ENCODE measurements at regions not wholly inside any gene's neighbourhood (a gene's known extent, or its start where the extent isn't known, plus 50 kb on each side); places are given as distances from the start of the nearest gene placed in this dataset.

DNA sequence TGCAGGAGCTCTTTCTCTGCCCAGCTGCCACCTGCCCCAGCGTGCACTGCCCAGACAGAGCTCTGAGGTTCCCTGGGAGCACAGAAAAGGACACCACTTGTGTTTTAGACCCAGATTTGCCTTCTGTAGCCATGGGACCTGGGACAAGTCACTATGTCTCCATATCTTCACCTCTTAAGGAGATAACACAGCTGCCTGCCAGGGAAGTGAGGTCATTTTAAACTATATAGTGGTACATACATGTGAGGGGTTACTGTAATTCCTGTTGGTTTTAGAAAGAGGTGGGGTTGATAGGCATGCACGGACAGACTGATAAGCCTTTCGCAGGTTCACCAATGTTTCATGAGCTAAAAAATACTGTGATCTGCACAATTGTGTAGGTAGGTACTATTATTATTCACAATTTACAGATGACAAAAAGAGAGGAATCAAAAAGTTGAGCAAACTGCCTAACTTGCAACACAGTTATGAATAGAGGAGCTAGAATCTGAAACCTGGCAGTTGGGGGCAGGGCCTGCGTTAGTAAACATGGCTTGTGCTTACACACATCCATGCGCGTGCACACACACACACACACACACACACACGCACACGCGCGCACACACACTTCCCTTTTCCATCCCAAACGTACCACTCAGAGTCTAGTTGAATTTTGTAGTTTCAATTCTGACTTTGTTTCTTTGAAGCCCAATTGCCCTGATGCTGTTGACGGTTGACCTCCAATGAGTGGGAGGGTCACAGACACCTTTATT lies 193.6 kb downstream of the FAM43A start:
- Histone ChIP-seq H3K9me3 (ENCODE audit: insufficient read depth, low read length) (peaks cover 7% of the 10 kb centered on the region; the same call in 1 of the 2 replicates), H3K27me3 (ENCODE audit: low read length) (no peaks in the 10 kb centered on the region; the same call in 1 of the 2 replicates), H3K79me2 (ENCODE audit: insufficient read depth, low read length) (no peaks in the 10 kb centered on the region), H3K9me2 (replicated peaks; ENCODE audit: insufficient read depth, low read length) (no peaks in the 10 kb centered on the region), H3K27ac (ENCODE audit: low read depth, low read length) (no peak overlapping the region), H3K9ac (ENCODE audit: low read length) (no peak overlapping the region), H3K36me3 (ENCODE audit: low read length) (no peaks in the 10 kb centered on the region), H3F3A (ENCODE audit: insufficient read depth) (no peaks in the 10 kb centered on the region), H3K4me3 (ENCODE audit: insufficient read depth, low read length, poor library complexity, severe bottlenecking) (no peak overlapping the region), H4K20me1 (ENCODE audit: low read depth, low read length) (no peaks in the 10 kb centered on the region), H2AFZ (ENCODE audit: low read depth, low read length, severe bottlenecking) (no peak overlapping the region), H3K4me2 (ENCODE audit: low read depth, low read length, poor library complexity, severe bottlenecking) (no peak overlapping the region)
- TF ChIP-seq, protein P1, sequence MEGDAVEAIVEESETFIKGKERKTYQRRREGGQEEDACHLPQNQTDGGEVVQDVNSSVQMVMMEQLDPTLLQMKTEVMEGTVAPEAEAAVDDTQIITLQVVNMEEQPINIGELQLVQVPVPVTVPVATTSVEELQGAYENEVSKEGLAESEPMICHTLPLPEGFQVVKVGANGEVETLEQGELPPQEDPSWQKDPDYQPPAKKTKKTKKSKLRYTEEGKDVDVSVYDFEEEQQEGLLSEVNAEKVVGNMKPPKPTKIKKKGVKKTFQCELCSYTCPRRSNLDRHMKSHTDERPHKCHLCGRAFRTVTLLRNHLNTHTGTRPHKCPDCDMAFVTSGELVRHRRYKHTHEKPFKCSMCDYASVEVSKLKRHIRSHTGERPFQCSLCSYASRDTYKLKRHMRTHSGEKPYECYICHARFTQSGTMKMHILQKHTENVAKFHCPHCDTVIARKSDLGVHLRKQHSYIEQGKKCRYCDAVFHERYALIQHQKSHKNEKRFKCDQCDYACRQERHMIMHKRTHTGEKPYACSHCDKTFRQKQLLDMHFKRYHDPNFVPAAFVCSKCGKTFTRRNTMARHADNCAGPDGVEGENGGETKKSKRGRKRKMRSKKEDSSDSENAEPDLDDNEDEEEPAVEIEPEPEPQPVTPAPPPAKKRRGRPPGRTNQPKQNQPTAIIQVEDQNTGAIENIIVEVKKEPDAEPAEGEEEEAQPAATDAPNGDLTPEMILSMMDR (IDR thresholded peaks at IDR 0.05; ENCODE audit: insufficient read depth, low read length, poor library complexity, severe bottlenecking), result no peak

DNA sequence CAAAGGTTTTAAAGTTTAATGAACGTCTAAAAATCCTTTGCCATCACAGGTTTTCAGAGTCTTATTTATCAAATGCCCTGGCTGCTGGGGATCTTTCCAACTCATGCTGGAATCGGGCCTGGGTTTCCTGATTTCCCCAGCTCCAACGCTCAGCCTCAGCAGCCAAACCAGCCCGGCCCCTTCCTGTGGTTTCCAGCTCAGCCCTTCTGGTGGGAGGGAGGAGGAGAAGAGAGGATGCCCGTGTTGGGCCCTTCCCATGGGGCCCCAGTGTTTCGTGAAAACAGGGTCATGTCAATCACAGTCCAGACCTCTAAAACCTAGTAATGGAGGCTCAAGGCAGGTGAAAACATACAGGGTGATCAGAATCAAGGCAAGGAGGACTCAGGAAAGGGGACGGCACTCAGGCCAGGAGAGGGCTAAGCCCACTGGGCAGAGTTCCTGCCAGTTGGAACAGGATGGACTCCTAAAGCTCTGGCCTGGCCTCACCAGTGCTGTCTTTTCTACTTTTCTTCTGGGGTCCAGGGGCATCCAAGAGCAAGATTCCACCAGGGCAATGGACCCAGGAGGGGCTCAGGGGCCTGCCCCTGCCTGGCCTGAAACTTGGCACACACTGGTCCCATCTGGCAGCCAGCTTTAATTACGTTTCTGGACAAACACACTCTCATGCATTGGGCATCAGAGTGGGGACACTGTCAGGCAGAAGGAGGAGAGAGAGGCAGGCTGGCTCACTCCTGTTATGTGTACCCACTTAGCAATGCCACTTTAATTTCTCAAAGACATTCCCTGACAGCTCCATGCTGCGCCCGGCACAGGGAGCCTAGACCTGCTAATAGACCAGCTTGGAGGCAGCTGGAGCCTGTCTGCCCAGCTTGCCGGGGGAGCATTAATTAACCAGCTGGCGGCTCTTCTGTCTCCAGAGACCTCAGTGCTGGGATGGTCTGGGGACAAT lies 194.6 kb downstream of the FAM43A start:
- no peaks in the 10 kb centered on the region for H3K36me3 ChIP-seq (ENCODE audit: low read length)
- TF ChIP-seq, protein P1 (IDR thresholded peaks at IDR 0.05; ENCODE audit: insufficient read depth, low read length, poor library complexity, severe bottlenecking), result no peak
- no peaks in the 10 kb centered on the region; the same call in 1 of the 2 replicates for H3K27me3 ChIP-seq (ENCODE audit: low read length)
- H3K9ac ChIP-seq (ENCODE audit: low read length), result no peak overlapping the region
- H4K20me1 ChIP-seq (ENCODE audit: low read depth, low read length), result no peaks in the 10 kb centered on the region
- peaks cover 9% of the 10 kb centered on the region; the same call in 1 of the 2 replicates for H3K9me3 ChIP-seq (ENCODE audit: insufficient read depth, low read length)
- no peak overlapping the region for H3K4me2 ChIP-seq (ENCODE audit: low read depth, low read length, poor library complexity, severe bottlenecking)
- H3F3A ChIP-seq (ENCODE audit: insufficient read depth), result no peaks in the 10 kb centered on the region
- H2AFZ ChIP-seq (ENCODE audit: low read depth, low read length, severe bottlenecking), result no peak overlapping the region
- no peak overlapping the region for H3K27ac ChIP-seq (ENCODE audit: low read depth, low read length)
- H3K9me2 ChIP-seq (replicated peaks; ENCODE audit: insufficient read depth, low read length), result no peaks in the 10 kb centered on the region
- no peaks in the 10 kb centered on the region for H3K79me2 ChIP-seq (ENCODE audit: insufficient read depth, low read length)
- H3K4me3 ChIP-seq (ENCODE audit: insufficient read depth, low read length, poor library complexity, severe bottlenecking), result no peak overlapping the region

DNA sequence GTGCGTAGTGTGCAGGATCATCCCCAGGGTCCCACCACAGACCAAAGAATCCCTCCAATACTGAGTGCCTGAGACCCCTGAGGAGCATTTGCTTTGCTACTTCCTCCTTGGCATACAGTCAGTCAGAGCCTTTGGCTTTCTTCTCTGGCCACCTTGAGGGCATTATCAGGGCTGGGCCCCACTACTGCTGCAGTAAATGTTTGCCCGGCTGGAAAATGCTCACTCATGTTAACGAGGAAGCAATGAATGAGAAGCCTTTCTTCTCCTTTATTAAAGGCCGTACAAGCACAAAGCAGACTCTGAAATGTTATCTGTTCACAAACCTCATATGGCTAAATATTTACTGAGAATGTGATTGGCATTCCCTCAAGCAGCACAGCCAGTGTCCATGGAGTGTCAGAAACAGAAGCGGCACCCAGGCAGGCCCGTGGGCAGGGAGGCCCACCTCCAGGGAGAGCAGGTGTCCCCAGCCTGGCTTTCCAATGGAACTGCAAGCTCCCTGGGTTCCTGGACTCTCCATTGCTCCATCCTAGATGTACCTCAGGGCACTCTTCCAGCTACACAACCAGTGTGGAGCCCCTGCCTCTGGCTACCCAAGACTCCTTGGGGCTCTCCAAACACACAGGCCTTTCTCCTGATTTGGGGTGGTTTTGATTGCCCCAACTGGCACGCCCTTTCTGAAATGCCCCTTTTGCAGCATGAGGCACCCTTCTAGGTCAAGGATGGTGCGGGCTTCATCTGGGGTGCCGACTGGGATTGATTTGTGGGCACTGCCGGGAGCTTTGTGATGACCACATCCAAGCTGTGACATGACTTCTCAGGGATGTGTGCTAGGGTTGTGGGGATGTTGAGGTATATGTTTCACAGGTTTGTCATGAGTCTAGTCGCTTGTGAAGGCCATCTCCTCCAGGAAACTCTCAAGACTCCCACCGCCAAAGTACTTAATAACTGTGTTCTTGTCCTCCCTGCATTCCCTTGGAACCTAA lies 195.6 kb downstream of the FAM43A start:
- Histone ChIP-seq H3K9me2 (replicated peaks; ENCODE audit: insufficient read depth, low read length) (no peaks in the 10 kb centered on the region), H3K27me3 (ENCODE audit: low read length) (no peaks in the 10 kb centered on the region; the same call in 1 of the 2 replicates), H3K79me2 (ENCODE audit: insufficient read depth, low read length) (no peaks in the 10 kb centered on the region), H2AFZ (ENCODE audit: low read depth, low read length, severe bottlenecking) (no peak overlapping the region), H3F3A (ENCODE audit: insufficient read depth) (no peaks in the 10 kb centered on the region), H3K9ac (ENCODE audit: low read length) (no peak overlapping the region), H3K27ac (ENCODE audit: low read depth, low read length) (no peak overlapping the region), H3K36me3 (ENCODE audit: low read length) (no peaks in the 10 kb centered on the region), H4K20me1 (ENCODE audit: low read depth, low read length) (no peaks in the 10 kb centered on the region), H3K9me3 (ENCODE audit: insufficient read depth, low read length) (peaks cover 9% of the 10 kb centered on the region; the same call in 1 of the 2 replicates), H3K4me3 (ENCODE audit: insufficient read depth, low read length, poor library complexity, severe bottlenecking) (no peak overlapping the region), H3K4me2 (ENCODE audit: low read depth, low read length, poor library complexity, severe bottlenecking) (no peak overlapping the region)
- TF ChIP-seq, protein P1 (IDR thresholded peaks at IDR 0.05; ENCODE audit: insufficient read depth, low read length, poor library complexity, severe bottlenecking), result no peak
- TF ChIP-seq EZH2phosphoT487 (conservative IDR thresholded peaks at IDR 0.05; ENCODE audit: low read length), result no peak

Measured in SU-DHL-6 (cell line).